COLO829 (cell line): ENCODE measurements at regions not wholly inside any gene's neighbourhood (a gene's known extent, or its start where the extent isn't known, plus 50 kb on each side); places are given as distances from the start of the nearest gene placed in this dataset.

Experiments used
- DNase-seq: peaks from one replicate; pipeline ENCODE4 v3.0.0; 2012; ENCODE audit warnings: low spot score

GRCh38 chr10:65501259-65501658 is 1424.6 kb upstream of the LRRTM3 start:
- no peak for DNase-seq

- DNase-seq, result no peak
Observed at GRCh38 chr10:65518379-65518778, 1407.5 kb upstream of the LRRTM3 start.

GRCh38 chr10:65528986-65529385 is 1396.8 kb upstream of the LRRTM3 start:
- DNase-seq, result no peak

- no peak for DNase-seq
Observed at GRCh38 chr10:65531545-65531944, 1394.3 kb upstream of the LRRTM3 start.

- no peak for DNase-seq
Observed at GRCh38 chr10:65534771-65535170, 1391.1 kb upstream of the LRRTM3 start.

GRCh38 chr10:65544756-65545155 is 1381.1 kb upstream of the LRRTM3 start:
- no peak for DNase-seq

GRCh38 chr10:65548001-65548400 is 1377.8 kb upstream of the LRRTM3 start:
- DNase-seq, result no peak

- no peak for DNase-seq
Observed at GRCh38 chr10:65550761-65551160, 1375.1 kb upstream of the LRRTM3 start.

GRCh38 chr10:65555192-65555591 is 1370.6 kb upstream of the LRRTM3 start:
- no peak for DNase-seq

- no peak for DNase-seq
Observed at GRCh38 chr10:65556006-65556405, 1369.8 kb upstream of the LRRTM3 start.

GRCh38 chr10:65559369-65559768 is 1366.5 kb upstream of the LRRTM3 start:
- DNase-seq, result no peak

- DNase-seq, result no peak
Observed at GRCh38 chr10:65565246-65565645, 1360.6 kb upstream of the LRRTM3 start.

- no peak for DNase-seq
Observed at GRCh38 chr10:65566906-65567305, 1358.9 kb upstream of the LRRTM3 start.

GRCh38 chr10:65570143-65571010 is 1355.5 kb upstream of the LRRTM3 start:
- no peak for DNase-seq

GRCh38 chr10:65571011-65571570 is 1354.7 kb upstream of the LRRTM3 start:
- DNase-seq, result no peak

GRCh38 chr10:65581426-65582026 is 1344.3 kb upstream of the LRRTM3 start:
- no peak for DNase-seq

- no peak for DNase-seq
Observed at GRCh38 chr10:65602182-65602865, 1323.5 kb upstream of the LRRTM3 start.

GRCh38 chr10:65611592-65611991 is 1314.2 kb upstream of the LRRTM3 start:
- DNase-seq, result peak; percentile 19

GRCh38 chr10:65614956-65615565 is 1310.8 kb upstream of the LRRTM3 start:
- no peak for DNase-seq

- no peak for DNase-seq
Observed at GRCh38 chr10:65618126-65618525, 1307.7 kb upstream of the LRRTM3 start.

GRCh38 chr10:65620404-65621048 is 1305.3 kb upstream of the LRRTM3 start:
- DNase-seq, result no peak

GRCh38 chr10:65622608-65623007 is 1303.2 kb upstream of the LRRTM3 start:
- DNase-seq, result no peak
